ENCODE measurements at regions not wholly inside any gene's neighbourhood (a gene's known extent, or its start where the extent isn't known, plus 50 kb on each side); places are given as distances from the start of the nearest gene placed in this dataset.

GRCh38 chr4:144868309-144868708 lies 222.4 kb downstream of the HHIP start:
- TF ChIP-seq POLR2A (IDR thresholded peaks at IDR 0.05) = no peak
- TF ChIP-seq CTCF (IDR thresholded peaks at IDR 0.05) = no peak
- Histone ChIP-seq H3K27ac (no peak overlapping the region), H3K27me3 (no peaks in the 10 kb centered on the region), H3K36me3 (ENCODE audit: low read depth, missing control alignments) (no peaks in the 10 kb centered on the region), H3K4me1 (no peaks in the 10 kb centered on the region), H3K4me3 (no peak overlapping the region), H3K9me3 (no peaks in the 10 kb centered on the region)
- intact Hi-C loops (cut with DNase I; ENCODE audit: low total_unique reads) = no loop called here
- no peak for DNase-seq
- WGBS, 2 donors = 96 to 99% methylated on average over 2 of the region's 2 CpGs

- Histone ChIP-seq H3K27ac (peak overlapping the region; percentile 35 to 46), H3K4me3 (no peak overlapping the region), H3K27me3 (no peaks in the 10 kb centered on the region), H3K4me1 (no peaks in the 10 kb centered on the region), H3K9me3 (no peaks in the 10 kb centered on the region), H3K36me3 (ENCODE audit: low read depth, missing control alignments) (no peaks in the 10 kb centered on the region)
- intact Hi-C loops (cut with DNase I; ENCODE audit: low total_unique reads) = no loop called here
- DNase-seq = peak; percentile 19
- 35 to 49% methylated on average over 10 of the region's 10 CpGs for WGBS, 2 donors
- no peak for TF ChIP-seq POLR2A (IDR thresholded peaks at IDR 0.05)
- no peak for TF ChIP-seq CTCF (IDR thresholded peaks at IDR 0.05)
Measured at GRCh38 chr4:144872508-144873225, 225.3 kb downstream of the ANAPC10 start.

GRCh38 chr4:144873226-144873990 lies 224.6 kb downstream of the ANAPC10 start:
- H3K4me1 ChIP-seq = no peaks in the 10 kb centered on the region
- H3K9me3 ChIP-seq = no peaks in the 10 kb centered on the region
- DNase-seq = no peak
- no peaks in the 10 kb centered on the region for H3K27me3 ChIP-seq
- TF ChIP-seq POLR2A (IDR thresholded peaks at IDR 0.05) (no peak), CTCF (IDR thresholded peaks at IDR 0.05) (no peak)
- intact Hi-C loops (cut with DNase I; ENCODE audit: low total_unique reads) = no loop called here
- H3K27ac ChIP-seq = no peak overlapping the region
- WGBS, 2 donors = 92% methylated on average over 3 of the region's 3 CpGs
- H3K36me3 ChIP-seq (ENCODE audit: low read depth, missing control alignments) = no peaks in the 10 kb centered on the region
- no peak overlapping the region for H3K4me3 ChIP-seq

- no peak overlapping the region for H3K27ac ChIP-seq
- H3K4me1 ChIP-seq = no peaks in the 10 kb centered on the region
- 84 to 89% methylated on average over 3 of the region's 3 CpGs for WGBS, 2 donors
- H3K27me3 ChIP-seq = no peaks in the 10 kb centered on the region
- no peaks in the 10 kb centered on the region for H3K9me3 ChIP-seq
- no peak for TF ChIP-seq CTCF (IDR thresholded peaks at IDR 0.05)
- TF ChIP-seq POLR2A (IDR thresholded peaks at IDR 0.05) = no peak
- H3K36me3 ChIP-seq (ENCODE audit: low read depth, missing control alignments) = no peaks in the 10 kb centered on the region
- DNase-seq = no peak
- intact Hi-C loops (cut with DNase I; ENCODE audit: low total_unique reads) = no loop called here
- H3K4me3 ChIP-seq = no peak overlapping the region
Measured at GRCh38 chr4:144894573-144894972, 203.4 kb downstream of the ANAPC10 start.
